ENCODE measurements at regions not wholly inside any gene's neighbourhood (a gene's known extent, or its start where the extent isn't known, plus 50 kb on each side); places are given as distances from the start of the nearest gene placed in this dataset.
"Not testable (repeated sequence)": the region's sequence is repeated elsewhere in the genome, so short reads cannot be mapped to it uniquely, and the experiment has no call there.

DNA sequence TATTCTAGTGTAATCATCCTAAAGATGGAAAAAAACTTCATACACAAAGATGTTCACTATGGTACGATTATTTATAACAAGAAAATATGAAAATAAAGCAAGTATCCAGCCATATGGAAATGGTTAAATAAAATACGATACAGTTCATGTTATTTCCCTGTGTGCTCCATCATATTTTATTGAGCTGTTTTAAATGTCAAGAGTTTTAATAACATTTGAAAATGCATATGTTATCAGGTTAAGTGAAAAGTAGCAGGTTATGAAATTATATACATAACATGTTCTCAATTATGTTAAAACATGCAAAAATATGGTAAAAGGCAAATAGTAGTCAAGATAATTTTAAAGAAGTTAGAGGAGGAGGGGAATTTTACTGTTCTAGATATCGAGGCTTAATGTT lies 192.0 kb downstream of the HNRNPD start:
- DNase-seq (ENCODE audit: low read depth): no peak

- no peak for DNase-seq (ENCODE audit: low read depth)
Observed at GRCh38 chr4:82172186-82172585, 201.6 kb downstream of the HNRNPD start.

DNA sequence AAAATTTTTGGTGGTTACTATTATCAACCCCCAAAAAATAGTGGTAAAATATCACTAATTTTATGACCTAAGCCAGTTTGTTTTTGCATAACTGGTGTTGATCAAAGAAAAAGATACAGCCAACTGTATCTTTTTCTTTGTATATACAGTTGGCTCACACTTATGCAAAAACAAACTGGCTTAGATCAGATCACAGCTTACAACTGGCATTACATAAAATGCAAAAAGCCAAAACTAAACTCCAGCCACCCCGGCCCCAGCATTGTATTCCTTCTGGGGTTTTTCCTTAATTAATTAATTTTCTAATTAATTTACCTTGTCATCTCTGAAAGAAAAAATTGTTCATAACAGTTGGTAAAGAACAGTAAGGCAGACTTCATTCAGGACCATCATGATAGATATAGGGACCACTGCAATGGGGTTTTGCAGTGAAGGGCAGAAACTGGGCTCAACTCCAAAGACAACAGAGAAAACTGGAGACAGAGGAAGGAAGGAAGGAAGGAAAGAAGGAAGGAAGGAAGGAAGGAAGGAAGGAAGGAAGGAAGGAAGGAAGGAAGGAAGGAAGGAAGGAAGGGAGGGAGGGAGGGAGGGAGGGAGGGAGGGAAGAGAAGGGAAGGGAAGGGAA lies 202.1 kb downstream of the HNRNPD start:
- no peak for DNase-seq (ENCODE audit: low read depth)

DNA sequence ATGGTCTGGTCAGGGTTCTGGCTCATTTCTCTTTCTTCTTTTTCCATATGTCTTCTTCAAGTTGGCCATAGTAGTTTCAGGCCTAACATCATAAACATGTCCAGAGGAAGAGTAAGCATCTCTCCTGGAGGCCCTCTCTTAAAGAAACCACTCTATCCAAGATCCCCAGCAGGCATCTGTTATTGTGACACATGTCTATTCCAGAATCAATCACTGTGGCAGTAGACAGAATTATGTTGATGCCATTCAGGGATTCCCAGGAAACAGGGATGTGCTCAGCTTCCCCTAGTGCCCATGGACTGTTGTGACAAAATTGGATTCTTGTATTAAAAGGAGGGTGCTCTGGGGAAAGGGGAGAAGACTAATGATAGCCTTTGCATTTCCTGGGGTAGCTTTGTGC lies 224.0 kb downstream of the HNRNPD start:
- DNase-seq (ENCODE audit: low read depth): no peak

- DNase-seq (ENCODE audit: low read depth): no peak
Observed at GRCh38 chr4:82145850-82146249, 227.9 kb downstream of the HNRNPD start.

DNA sequence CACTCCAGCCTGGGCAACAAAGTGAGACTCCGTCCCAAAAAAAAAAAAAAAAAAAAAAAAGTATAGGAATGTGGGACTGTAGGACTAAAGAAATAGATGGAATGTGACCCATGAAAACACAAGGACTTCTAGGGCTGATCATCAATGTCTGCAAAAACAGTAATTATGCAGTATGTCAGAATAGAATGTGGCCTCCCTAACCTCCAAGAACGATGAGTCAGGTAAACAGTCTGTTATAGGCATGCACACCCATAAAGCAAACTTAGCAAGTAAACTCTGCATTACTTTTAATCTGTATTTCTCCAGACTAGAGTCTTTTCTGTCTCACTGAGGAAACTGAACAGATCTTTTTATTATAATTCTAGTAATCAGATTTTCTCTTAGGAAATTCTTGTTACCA lies 233.4 kb downstream of the HNRNPD start:
- no peak for DNase-seq (ENCODE audit: low read depth)

GRCh38 chr4:82139287-82139686 lies 234.5 kb downstream of the HNRNPD start:
- no peak for DNase-seq (ENCODE audit: low read depth)

DNA sequence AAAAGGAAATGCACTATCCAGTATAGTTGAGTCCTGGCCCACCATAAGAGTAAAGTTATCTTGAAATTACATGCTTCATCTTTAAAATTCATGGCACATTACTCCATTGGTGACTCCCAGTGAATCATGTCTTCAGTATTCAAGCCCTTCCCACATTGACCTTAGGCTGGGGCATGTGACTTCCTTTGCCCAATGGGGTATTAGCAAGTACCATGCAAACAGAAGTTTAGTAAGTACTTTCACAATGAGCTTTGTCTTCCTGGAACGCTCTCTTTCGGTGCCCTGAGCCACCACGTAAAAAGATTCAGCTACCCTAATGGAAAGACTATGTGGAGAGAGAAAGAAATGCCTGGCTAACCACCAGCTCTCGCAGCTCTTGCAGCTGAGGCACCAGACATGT lies 235.4 kb downstream of the HNRNPD start:
- no peak for DNase-seq (ENCODE audit: low read depth)

DNA sequence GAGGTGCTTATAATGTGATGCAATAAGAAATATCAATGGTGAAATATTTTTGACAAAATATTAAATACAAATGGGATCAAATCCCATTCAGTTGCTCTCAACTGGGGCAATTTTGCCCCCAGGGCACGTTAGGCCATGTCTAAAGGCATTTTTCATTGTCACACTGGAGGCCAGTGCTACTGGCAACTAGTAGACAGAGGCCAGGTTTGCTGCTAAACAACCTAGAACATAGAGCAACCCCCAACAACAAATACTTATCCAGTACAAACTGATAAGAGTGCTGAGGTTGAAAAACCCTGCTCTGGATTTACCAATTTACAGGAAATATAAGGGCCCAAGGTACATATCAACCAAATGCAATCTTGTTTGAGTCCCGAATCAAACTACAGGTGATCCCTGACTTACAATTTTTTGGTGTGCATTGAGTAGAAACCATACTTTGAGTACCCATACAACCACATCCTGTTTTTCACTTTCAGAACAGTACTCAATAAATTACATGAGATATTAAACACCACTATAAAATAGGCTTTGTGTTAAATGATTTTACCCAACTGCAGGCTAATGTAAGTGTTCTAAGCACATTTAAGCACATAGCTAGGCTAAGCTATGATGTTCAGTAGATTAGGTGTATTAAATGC lies 237.5 kb downstream of the HNRNPD start:
- no peak for DNase-seq (ENCODE audit: low read depth)

DNA sequence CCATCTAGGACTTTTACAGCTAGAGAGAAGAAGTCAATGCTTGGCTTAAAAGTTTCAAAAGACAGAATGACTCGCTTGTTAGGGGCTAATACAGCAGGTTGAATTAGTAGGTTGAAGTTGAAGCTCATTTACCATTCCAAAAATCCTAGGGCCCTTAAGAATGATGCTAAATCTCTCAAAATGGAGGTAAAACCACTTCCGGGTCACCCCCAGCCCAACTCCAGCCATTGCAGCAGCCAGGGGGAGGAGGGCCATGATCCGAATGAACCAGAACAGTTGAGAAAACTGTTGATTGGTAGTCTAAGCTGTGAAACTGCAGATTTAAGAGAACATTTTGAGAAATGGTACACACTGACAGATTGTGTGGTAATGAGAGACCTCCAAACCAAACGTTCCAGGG lies 245.4 kb downstream of the HNRNPD start:
- no peak for DNase-seq (ENCODE audit: low read depth)

- no peak for DNase-seq (ENCODE audit: low read depth)
Observed at GRCh38 chr4:82126512-82127040, 247.2 kb downstream of the HNRNPD start.

DNA sequence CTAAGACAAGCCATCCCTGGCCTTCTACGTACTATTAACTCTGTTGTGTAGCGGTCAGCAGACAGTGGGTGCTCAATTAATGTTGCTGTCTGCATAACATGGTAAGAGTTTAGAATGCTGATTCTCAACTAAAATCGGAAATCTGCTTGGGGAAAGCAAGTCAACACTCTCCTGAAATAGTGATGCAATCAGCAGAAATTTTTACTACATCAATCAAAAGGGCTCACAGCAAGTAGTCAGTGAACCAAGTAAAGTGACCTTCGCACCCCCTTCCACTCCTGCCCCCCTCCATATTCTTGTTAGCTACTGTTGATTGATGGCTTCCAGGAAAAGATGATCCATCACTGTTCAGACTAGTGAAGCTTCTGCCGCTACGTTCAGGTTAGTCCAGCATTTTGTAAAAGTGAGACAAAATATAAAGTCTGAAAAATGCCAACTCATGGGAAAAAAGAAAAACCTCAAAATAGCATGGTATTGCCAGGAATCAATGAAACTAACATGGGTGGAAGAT lies 247.9 kb downstream of the HNRNPD start:
- no peak for DNase-seq (ENCODE audit: low read depth)

GRCh38 chr4:82124932-82125786 lies 248.6 kb downstream of the HNRNPD start:
- no peak for DNase-seq (ENCODE audit: low read depth)

- DNase-seq (ENCODE audit: low read depth): no peak
Observed at GRCh38 chr4:82124365-82124764, 249.4 kb downstream of the HNRNPD start.

DNA sequence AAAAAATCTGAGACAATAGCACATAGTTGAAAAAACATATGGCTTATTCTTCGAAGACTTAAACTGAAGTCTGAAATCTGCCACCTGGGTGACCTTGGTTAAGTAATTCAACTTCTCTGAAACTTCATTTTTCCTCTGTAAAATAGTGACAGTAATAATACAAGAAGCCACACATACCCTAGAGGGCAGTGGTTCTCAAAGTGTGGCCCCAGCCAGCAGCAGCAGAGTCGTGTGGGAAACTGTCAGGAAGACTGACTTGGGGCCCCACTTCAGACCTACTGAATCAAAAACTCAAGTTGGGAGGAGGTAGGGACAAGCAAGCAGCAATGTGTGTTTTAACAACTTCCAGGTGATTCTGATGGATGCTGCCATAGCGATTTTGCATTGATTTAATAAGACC lies 249.9 kb downstream of the HNRNPD start:
- DNase-seq (ENCODE audit: low read depth): no peak

DNA sequence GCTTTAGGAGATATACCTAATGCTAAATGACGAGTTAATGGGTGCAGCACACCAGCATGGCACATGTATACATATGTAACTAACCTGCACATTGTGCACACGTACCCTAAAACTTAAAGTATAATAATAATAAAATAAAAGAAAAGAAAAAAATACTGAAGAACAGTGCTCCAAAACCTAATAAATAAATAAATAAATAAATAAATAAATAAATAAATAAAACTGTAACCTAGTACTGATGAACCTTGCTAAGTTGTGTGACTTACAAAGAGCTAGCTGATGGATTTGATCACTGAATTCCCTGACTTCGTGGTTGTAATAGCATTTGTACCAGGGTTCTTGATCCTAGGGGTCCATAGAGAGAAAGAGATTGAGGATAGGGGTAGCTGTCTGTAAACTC lies 258.6 kb downstream of the HNRNPD start:
- not testable (repeated sequence) for DNase-seq (ENCODE audit: low read depth)

DNA sequence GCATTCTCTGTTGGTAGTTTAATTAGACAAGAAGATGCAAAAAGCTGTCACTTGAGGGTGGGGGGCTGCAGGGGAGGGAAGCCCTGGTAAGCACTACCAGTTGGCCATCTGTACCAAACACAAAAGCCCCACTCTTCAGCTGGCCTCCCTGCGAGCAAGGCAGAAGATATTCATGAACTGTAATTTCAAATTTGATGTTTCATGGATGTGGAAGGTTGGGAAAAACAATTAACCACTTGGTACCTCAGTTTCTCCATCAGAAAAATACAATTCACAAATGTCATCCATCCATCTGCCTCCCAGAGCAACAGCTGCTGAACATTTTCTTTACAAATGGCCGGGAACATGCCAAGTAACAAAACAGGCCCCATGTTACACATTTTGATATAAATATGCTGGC lies 265.3 kb downstream of the HNRNPD start:
- DNase-seq (ENCODE audit: low read depth): no peak

DNA sequence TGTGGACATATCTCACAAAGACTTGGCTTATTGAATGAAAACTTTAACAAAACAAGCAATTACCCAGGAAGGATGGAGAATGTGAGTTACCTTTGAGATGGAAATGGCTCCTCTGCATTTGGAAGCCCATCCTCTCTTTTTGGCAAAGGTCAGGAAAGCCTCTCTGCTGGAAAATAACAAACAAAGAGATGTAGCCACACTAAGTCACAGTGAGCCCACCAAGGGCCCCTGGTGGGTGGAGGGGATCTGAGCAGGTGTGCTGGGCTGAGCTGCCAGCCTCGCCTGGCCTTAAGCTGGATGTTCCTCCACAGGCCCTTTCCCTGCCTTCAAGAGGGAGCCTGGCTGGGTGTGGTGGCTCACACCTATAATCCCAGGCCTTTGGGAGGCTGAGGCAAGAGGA lies 269.2 kb downstream of the HNRNPD start:
- no peak for DNase-seq (ENCODE audit: low read depth)

DNA sequence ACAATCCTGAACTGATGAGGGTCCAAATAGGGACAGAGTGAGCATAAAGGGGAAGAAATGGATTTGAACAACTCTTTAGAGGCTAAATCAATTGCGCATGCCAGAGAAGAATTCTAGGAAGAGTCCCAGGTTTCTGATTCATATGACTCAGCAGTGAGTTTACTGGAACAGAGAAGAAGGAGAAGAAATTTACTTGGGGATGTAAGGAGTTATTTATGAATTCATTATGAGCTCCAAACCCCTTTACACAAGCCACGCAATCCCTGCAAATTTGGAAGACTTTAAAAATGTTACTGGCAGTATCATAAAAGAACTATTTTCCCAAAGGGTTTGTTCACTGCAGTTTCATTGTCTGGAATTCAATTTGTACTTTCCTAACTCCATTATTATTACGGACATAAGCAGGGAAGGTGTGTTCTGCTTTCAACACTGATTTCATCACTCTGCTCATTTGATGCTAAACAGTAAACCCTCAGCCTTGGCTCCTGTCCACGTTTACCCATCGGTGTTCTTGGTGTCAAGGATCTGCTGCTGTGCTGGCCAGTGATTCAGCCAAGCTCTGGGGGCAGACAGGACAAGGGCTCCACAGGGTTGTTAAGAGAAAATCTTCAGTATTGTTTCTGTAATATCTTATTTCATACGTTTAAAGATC lies 273.7 kb downstream of the HNRNPD start:
- DNase-seq (ENCODE audit: low read depth): no peak

DNA sequence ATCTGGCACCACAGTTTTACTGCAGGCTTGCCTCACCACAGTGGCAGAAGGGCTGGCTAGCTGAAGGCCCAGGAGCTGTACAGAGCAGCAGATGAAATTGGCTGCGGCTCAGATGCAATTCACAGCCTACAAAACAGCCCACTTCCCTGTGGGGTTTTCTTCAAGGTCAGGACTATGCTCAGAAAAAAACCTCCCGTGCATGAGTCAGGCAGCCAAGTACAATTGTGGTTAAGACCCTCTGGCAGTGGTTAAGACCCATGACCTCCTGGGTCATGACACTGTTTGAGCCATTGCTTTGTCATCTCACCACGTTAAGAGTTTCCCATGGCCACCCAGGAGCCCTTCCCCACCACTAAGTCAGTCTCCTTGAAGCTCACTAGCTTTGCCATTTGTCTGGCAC lies 276.3 kb downstream of the HNRNPD start:
- no peak for DNase-seq (ENCODE audit: low read depth)

- no peak for DNase-seq (ENCODE audit: low read depth)
Observed at GRCh38 chr4:82090717-82091116, 283.1 kb downstream of the HNRNPD start.

DNA sequence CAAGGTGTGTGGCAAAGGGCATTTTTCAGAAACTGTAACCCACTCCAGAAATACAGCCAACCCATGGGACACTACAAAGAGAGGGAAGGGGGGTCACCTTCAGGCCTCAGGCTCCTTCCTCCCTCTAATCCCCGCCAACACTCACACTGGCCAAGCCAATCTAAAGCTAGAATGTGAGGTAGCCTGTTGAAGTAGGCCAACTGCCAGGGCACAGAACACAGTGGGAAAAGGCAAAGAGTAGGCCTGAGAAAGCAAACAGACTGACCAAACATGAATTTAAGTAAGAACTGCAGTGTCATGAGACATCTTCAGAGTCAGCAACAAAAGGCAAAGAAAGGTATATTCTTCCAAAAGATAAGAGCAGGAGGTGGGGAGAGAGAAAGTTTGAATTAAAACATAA lies 289.0 kb downstream of the HNRNPD start:
- DNase-seq (ENCODE audit: low read depth): no peak

Measured in fibroblast of gingiva (primary cell).